GM21576 (cell line): ENCODE measurements at regions not wholly inside any gene's neighbourhood (a gene's known extent, or its start where the extent isn't known, plus 50 kb on each side); places are given as distances from the start of the nearest gene placed in this dataset.
"Not testable (repeated sequence)": the region's sequence is repeated elsewhere in the genome, so short reads cannot be mapped to it uniquely, and the experiment has no call there.

Source experiments
- ATAC-seq: cut with Tn5 transposase; IDR thresholded peaks from one replicate; pipeline ENCODE4 v1.9.1; 2021; ENCODE audit warnings: mild to moderate bottlenecking, moderate library complexity; ENCODE audit not compliant: unreplicated experiment

- not testable (repeated sequence) for ATAC-seq
Observed at GRCh38 chr4:137405833-137406232, 126.5 kb downstream of the PCDH18 start.

GRCh38 chr4:137394018-137394417, 138.3 kb downstream of the PCDH18 start:
- no peak for ATAC-seq

GRCh38 chr4:137393044-137393443, 139.2 kb downstream of the PCDH18 start:
- no peak for ATAC-seq

- no peak for ATAC-seq
Observed at GRCh38 chr4:137390707-137391106, 141.6 kb downstream of the PCDH18 start.

GRCh38 chr4:137389911-137390520, 142.3 kb downstream of the PCDH18 start:
- no peak for ATAC-seq

GRCh38 chr4:137387924-137388323, 144.4 kb downstream of the PCDH18 start:
- no peak for ATAC-seq

GRCh38 chr4:137384476-137384875, 147.8 kb downstream of the PCDH18 start:
- ATAC-seq: no peak

- ATAC-seq: no peak
Observed at GRCh38 chr4:137378821-137379220, 153.5 kb downstream of the PCDH18 start.

- no peak for ATAC-seq
Observed at GRCh38 chr4:137378393-137378792, 153.9 kb downstream of the PCDH18 start.

GRCh38 chr4:137376312-137376711, 156.0 kb downstream of the PCDH18 start:
- ATAC-seq: no peak

- no peak for ATAC-seq
Observed at GRCh38 chr4:137375111-137375850, 157.0 kb downstream of the PCDH18 start.

- no peak for ATAC-seq
Observed at GRCh38 chr4:137370679-137371078, 161.6 kb downstream of the PCDH18 start.

- ATAC-seq: no peak
Observed at GRCh38 chr4:137370206-137370633, 162.1 kb downstream of the PCDH18 start.

- no peak for ATAC-seq
Observed at GRCh38 chr4:137367620-137368019, 164.7 kb downstream of the PCDH18 start.

- no peak for ATAC-seq
Observed at GRCh38 chr4:137363496-137363895, 168.8 kb downstream of the PCDH18 start.

- ATAC-seq: no peak
Observed at GRCh38 chr4:137361756-137362470, 170.4 kb downstream of the PCDH18 start.

- ATAC-seq: no peak
Observed at GRCh38 chr4:137360761-137361160, 171.5 kb downstream of the PCDH18 start.

- ATAC-seq: no peak
Observed at GRCh38 chr4:137359691-137360315, 172.5 kb downstream of the PCDH18 start.

- not testable (repeated sequence) for ATAC-seq
Observed at GRCh38 chr4:137354562-137354961, 177.7 kb downstream of the PCDH18 start.

- no peak for ATAC-seq
Observed at GRCh38 chr4:137347371-137347770, 184.9 kb downstream of the PCDH18 start.

GRCh38 chr4:137345597-137345996, 186.7 kb downstream of the PCDH18 start:
- ATAC-seq: no peak
